Astrocyte (in vitro differentiated cells and primary cell): ENCODE measurements at regions not wholly inside any gene's neighbourhood (a gene's known extent, or its start where the extent isn't known, plus 50 kb on each side); places are given as distances from the start of the nearest gene placed in this dataset.

Experiments
- EZH2 ChIP-seq: IDR thresholded peaks from 2 replicates; pipeline ENCODE4 v1.6.1; 2012; ENCODE audit warnings: mild to moderate bottlenecking, low read length, inconsistent platforms; ENCODE audit not compliant: insufficient read depth
- TF ChIP-seq, protein P1 (sequence below): IDR thresholded peaks from 2 replicates; pipeline ENCODE4 v1.5.1; 2011; ENCODE audit warnings: low read depth, mild to moderate bottlenecking, inconsistent platforms, low read length, moderate library complexity; ENCODE audit not compliant: insufficient read depth

DNA sequence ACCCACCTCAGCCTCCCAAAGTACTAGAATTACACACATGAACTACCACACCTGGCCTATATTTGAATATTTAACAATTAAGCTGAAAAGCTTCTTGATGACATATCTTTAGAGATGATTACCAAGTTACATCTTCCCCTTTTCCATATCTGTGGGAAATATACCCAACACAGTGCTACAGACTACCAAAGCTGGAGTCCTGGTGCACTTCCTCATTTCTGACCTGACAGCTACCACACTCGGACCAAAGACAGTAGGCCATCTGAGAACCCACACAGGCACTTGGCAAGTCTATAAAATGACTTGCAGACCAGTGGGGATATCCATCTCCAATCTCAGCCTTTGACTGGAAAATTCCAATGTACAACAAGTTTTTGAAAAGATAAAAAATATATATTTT, 270.4 kb upstream of the KLF14 start:
- no peak for TF ChIP-seq EZH2
- TF ChIP-seq, protein P1, sequence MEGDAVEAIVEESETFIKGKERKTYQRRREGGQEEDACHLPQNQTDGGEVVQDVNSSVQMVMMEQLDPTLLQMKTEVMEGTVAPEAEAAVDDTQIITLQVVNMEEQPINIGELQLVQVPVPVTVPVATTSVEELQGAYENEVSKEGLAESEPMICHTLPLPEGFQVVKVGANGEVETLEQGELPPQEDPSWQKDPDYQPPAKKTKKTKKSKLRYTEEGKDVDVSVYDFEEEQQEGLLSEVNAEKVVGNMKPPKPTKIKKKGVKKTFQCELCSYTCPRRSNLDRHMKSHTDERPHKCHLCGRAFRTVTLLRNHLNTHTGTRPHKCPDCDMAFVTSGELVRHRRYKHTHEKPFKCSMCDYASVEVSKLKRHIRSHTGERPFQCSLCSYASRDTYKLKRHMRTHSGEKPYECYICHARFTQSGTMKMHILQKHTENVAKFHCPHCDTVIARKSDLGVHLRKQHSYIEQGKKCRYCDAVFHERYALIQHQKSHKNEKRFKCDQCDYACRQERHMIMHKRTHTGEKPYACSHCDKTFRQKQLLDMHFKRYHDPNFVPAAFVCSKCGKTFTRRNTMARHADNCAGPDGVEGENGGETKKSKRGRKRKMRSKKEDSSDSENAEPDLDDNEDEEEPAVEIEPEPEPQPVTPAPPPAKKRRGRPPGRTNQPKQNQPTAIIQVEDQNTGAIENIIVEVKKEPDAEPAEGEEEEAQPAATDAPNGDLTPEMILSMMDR, result no peak
